LNCaP clone FGC (cell line): ENCODE measurements at regions not wholly inside any gene's neighbourhood (a gene's known extent, or its start where the extent isn't known, plus 50 kb on each side); places are given as distances from the start of the nearest gene placed in this dataset.

ENCODE experiments used
- DNase-seq: peaks from one replicate; pipeline ENCODE4 v3.0.0-alpha.2; 2011; ENCODE audit warnings: low read depth
- H3K4me3 ChIP-seq: 2 replicates; pipeline ENCODE4 v1.5.1; 2011; ENCODE audit warnings: mild to moderate bottlenecking, low read depth, low read length, control low read depth
- CTCF ChIP-seq: IDR thresholded peaks from 2 replicates; pipeline ENCODE4 v1.5.1; 2012; ENCODE audit warnings: mild to moderate bottlenecking; ENCODE audit not compliant: control insufficient read depth, insufficient read depth; ENCODE audit errors: extremely low read depth

- no peak for TF ChIP-seq CTCF
- no peak for DNase-seq
- no peak overlapping the region for H3K4me3 ChIP-seq
Measured at GRCh38 chr16:20216591-20217217, 110.6 kb downstream of the GP2 start.

- TF ChIP-seq CTCF = no peak
- H3K4me3 ChIP-seq = no peak overlapping the region
- no peak for DNase-seq
Measured at GRCh38 chr16:20214401-20214800, 112.9 kb downstream of the GP2 start.

GRCh38 chr16:20203272-20203671, 124.0 kb downstream of the GP2 start:
- no peak for DNase-seq
- no peak for TF ChIP-seq CTCF
- no peak overlapping the region for H3K4me3 ChIP-seq

GRCh38 chr16:20202747-20203146, 124.6 kb downstream of the GP2 start:
- no peak overlapping the region for H3K4me3 ChIP-seq
- no peak for DNase-seq
- TF ChIP-seq CTCF = no peak

- no peak overlapping the region for H3K4me3 ChIP-seq
- TF ChIP-seq CTCF = no peak
- DNase-seq = no peak
Measured at GRCh38 chr16:20192801-20193200, 119.1 kb upstream of the GPR139 start.

GRCh38 chr16:20191566-20191965, 117.9 kb upstream of the GPR139 start:
- no peak overlapping the region for H3K4me3 ChIP-seq
- DNase-seq = no peak
- TF ChIP-seq CTCF = no peak

GRCh38 chr16:20181949-20182348, 108.3 kb upstream of the GPR139 start:
- no peak for DNase-seq
- no peak overlapping the region for H3K4me3 ChIP-seq
- TF ChIP-seq CTCF = no peak
